Body of pancreas (tissue), 4 donors: ENCODE measurements at regions not wholly inside any gene's neighbourhood (a gene's known extent, or its start where the extent isn't known, plus 50 kb on each side); places are given as distances from the start of the nearest gene placed in this dataset.

Experiments
- ATAC-seq: fragments of 150-250 bp; one replicate; pipeline ENCODE4 v1.9.1; 2016
- DNase-seq, 4 donors: peaks; one replicate each; pipeline ENCODE4 v3.0.0-alpha.2; 2019
- H3K27ac ChIP-seq, 4 donors: fragments of 200-600 bp; sonication (generic); 1 replicate in 3 of 4; 2 replicates in 1 of 4; pipeline versions ENCODE4 v1.5.1 to v1.6.1; 2016 to 2019; ENCODE audit warnings: mild to moderate bottlenecking in 1 of 4, mixed read lengths in 1 of 4, moderate library complexity in 1 of 4
- H3K27me3 ChIP-seq, 2 donors: fragments of 200-600 bp; sonication (generic); one replicate each; pipeline ENCODE4 v1.6.0; 2016; ENCODE audit warnings: mild to moderate bottlenecking in 1 of 2
- H3K36me3 ChIP-seq, 2 donors: fragments of 200-600 bp; sonication (generic); replicated peaks in 1 of 2; 2 replicates each; pipeline ENCODE4 v1.5.1; 2016; ENCODE audit warnings: low read depth in 2 of 2; ENCODE audit not compliant: insufficient read depth in 1 of 2
- H3K4me1 ChIP-seq: fragments of 200-600 bp; sonication (generic); one replicate; pipeline ENCODE4 v1.6.0; 2016
- H3K4me3 ChIP-seq, 2 donors: fragments of 200-600 bp; sonication (generic); 1 replicate in 1 of 2; 2 replicates in 1 of 2; pipeline ENCODE4 v1.5.1; 2016 to 2019
- H3K9me3 ChIP-seq, 3 donors: fragments of 200-600 bp; sonication (generic); 1 replicate in 2 of 3; 2 replicates in 1 of 3; pipeline ENCODE4 v1.5.1; 2016
- CTCF ChIP-seq, 7 experiments: fragments of 450-650 bp in 4 of 7; fragments of 200-600 bp in 3 of 7; sonication (generic) in 3 of 7; IDR thresholded peaks; one replicate each; pipeline ENCODE4 v1.5.1; 2016 to 2019; ENCODE audit warnings: antibody characterized with exemption in 7 of 7
- POLR2A ChIP-seq, 3 donors: fragments of 450-650 bp; IDR thresholded peaks; one replicate each; pipeline ENCODE4 v1.6.1; 2016; ENCODE audit warnings: antibody characterized with exemption in 3 of 3, mild to moderate bottlenecking in 2 of 3
- WGBS, 2 donors: methylation state at CpG; one replicate each; pipeline ENCODE4 v1.1.5; 2017; 5-methylcytosine and 5-hydroxymethylcytosine counted together
- intact Hi-C: fragments of 100-400 bp; cut with DNase I; formaldehyde crosslinking; loops from one replicate; pipeline ENCODE4 v1.15.1; 2023

GRCh38 chr1:234759888-234760287 is 149.9 kb upstream of the IRF2BP2 start:
- no peaks in the 10 kb centered on the region for H3K36me3 ChIP-seq
- DNase-seq (no peak), ATAC-seq (no peak)
- H3K4me1 ChIP-seq: peaks cover 10% of the 10 kb centered on the region
- H3K4me3 ChIP-seq: no peak overlapping the region
- no peak overlapping the region for H3K27ac ChIP-seq
- no peaks in the 10 kb centered on the region for H3K27me3 ChIP-seq
- no peaks in the 10 kb centered on the region for H3K9me3 ChIP-seq
- TF ChIP-seq POLR2A (IDR thresholded peaks at IDR 0.05) (no peak), CTCF (IDR thresholded peaks at IDR 0.05) (no peak)
- WGBS, 2 donors: 92 to 94% methylated on average over 11 of the region's 11 CpGs
- intact Hi-C loops: no loop called here

DNA sequence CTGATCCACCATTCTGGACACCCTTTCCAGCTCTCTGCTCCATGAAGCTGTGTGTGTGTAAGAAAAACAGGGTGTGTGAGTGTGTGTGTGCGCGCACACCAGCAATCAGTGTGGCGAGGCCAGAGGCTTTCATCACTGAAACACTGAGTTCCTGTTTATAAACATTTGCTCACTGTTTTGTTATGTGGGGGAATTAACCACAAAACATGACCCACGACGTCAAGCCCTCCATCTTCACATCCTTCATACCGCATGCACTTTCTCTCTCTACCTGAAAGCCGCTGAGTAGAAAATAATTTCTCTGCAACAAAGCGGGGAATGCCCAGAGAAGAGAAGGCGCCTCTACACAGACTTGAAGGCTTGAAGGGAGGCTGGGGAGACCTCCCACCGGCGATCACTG is 148.9 kb upstream of the IRF2BP2 start:
- DNase-seq: no peak
- TF ChIP-seq POLR2A (IDR thresholded peaks at IDR 0.05): no peak
- TF ChIP-seq CTCF (IDR thresholded peaks at IDR 0.05): no peak
- 89 to 91% methylated on average over 11 of the region's 11 CpGs for WGBS, 2 donors
- ATAC-seq: no peak
- intact Hi-C loops: no loop called here
- Histone ChIP-seq H3K4me3 (no peak overlapping the region), H3K4me1 (peaks cover 14% of the 10 kb centered on the region), H3K27me3 (no peaks in the 10 kb centered on the region), H3K9me3 (no peaks in the 10 kb centered on the region), H3K27ac (no peak overlapping the region), H3K36me3 (no peaks in the 10 kb centered on the region)

DNA sequence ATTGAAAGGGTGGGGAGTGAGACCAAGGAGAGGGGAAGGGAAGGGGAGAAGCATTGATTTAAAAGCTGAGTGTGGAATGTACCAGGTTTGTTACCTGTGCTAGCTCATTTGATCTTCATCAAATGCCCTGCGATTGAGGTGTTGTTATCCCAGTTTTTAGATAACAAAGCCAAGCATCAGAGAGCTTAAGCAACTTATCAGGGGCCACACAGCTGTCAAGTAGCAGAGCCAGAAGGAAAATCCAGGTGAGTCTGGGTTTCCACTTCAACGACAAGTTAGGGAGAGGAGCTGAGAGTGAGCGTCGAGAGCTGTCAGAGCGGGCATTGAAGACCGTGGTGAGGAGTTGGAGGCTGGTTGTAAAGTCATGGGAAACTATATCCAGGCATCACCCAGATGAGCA is 146.9 kb upstream of the IRF2BP2 start:
- ATAC-seq: no peak
- H3K9me3 ChIP-seq: no peaks in the 10 kb centered on the region
- peaks cover 20% of the 10 kb centered on the region for H3K4me1 ChIP-seq
- no peaks in the 10 kb centered on the region for H3K27me3 ChIP-seq
- no peaks in the 10 kb centered on the region for H3K36me3 ChIP-seq
- no peak for DNase-seq
- H3K27ac ChIP-seq: no peak overlapping the region
- no peak overlapping the region for H3K4me3 ChIP-seq
- TF ChIP-seq CTCF (IDR thresholded peaks at IDR 0.05) (no peak), POLR2A (IDR thresholded peaks at IDR 0.05) (no peak)
- WGBS, 2 donors: 86 to 92% methylated on average over 6 of the region's 6 CpGs
- intact Hi-C loops: no loop called here

DNA sequence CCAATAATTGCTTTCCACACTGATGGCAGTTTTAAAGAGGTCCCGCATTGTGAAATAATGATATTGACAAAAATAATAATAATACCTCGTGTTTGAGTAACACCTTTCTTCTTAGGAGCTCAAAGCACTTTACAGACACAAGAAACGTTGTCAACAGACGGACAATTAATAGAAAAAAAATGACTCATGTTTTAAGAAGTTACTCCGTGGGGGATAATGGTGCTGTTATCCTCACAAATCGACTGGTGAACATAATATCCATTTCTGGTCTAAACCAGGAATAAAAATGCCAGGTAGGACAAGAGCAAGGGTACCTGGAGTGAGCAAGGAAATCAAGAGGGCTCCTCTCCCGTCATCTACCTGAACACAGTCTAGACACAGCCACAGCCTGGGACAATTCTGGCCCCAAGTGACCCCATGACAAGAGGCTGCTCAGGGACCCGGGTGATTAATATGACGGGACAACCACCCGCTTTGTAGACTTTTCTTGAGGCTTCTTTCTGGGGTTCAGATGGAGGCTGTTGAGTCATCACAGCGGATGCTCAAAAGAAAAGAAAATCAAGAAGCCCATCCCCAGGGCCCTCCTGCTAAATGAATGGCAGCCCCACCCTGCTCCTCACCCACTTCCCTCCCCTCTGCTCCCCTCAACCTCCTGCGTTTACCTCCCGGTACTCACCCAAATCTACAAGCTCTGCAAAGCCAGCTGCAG is 146.2 kb upstream of the IRF2BP2 start:
- intact Hi-C loops: no loop called here
- no peak for ATAC-seq
- Histone ChIP-seq H3K9me3 (no peaks in the 10 kb centered on the region), H3K27ac (no peak overlapping the region), H3K4me3 (no peak overlapping the region), H3K27me3 (no peaks in the 10 kb centered on the region), H3K4me1 (peaks cover 26% of the 10 kb centered on the region), H3K36me3 (no peaks in the 10 kb centered on the region)
- no peak for TF ChIP-seq CTCF (IDR thresholded peaks at IDR 0.05)
- no peak for TF ChIP-seq POLR2A (IDR thresholded peaks at IDR 0.05)
- DNase-seq: no peak
- 82 to 85% methylated on average over 13 of the region's 13 CpGs for WGBS, 2 donors

- no peaks in the 10 kb centered on the region for H3K9me3 ChIP-seq
- H3K27me3 ChIP-seq: no peaks in the 10 kb centered on the region
- H3K36me3 ChIP-seq: no peaks in the 10 kb centered on the region
- no peak for TF ChIP-seq POLR2A (IDR thresholded peaks at IDR 0.05)
- no peak for TF ChIP-seq CTCF (IDR thresholded peaks at IDR 0.05)
- DNase-seq (peak; percentile 78 to 85 (median 82)), ATAC-seq (peak; percentile 47)
- H3K27ac ChIP-seq: no peak overlapping the region
- intact Hi-C loops: no loop called here
- H3K4me3 ChIP-seq: no peak overlapping the region
- H3K4me1 ChIP-seq: peaks cover 32% of the 10 kb centered on the region
- WGBS, 2 donors: 21 to 36% methylated on average over 6 to 8 of the region's 8 CpGs
Observed at GRCh38 chr1:234755449-234755863, 145.5 kb upstream of the IRF2BP2 start.
